ENCODE measurements at regions not wholly inside any gene's neighbourhood (a gene's known extent, or its start where the extent isn't known, plus 50 kb on each side); places are given as distances from the start of the nearest gene placed in this dataset.
A peak's percentile ranks its signal among the peaks of the same experiment; 100 is the strongest.

DNA sequence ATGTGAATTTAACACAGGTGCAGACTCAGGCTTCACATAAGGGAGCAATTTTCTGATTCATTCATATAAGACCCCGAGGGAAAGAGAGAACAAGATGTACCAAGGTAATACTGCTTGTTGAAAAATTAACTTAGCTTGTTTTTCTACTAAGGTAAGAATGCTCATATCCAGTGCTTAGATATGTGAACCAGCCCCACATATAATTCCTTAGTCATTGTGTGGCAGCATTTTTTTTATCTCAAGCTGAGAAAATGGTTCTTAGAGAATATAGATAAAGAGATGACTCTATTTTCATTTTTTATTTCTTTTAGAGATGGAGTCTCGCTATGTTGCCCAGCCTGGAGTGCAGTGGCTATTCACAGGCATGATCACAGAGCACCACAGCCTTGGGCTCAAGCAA is 121.8 kb upstream of the SEM1 start:
- Histone ChIP-seq H4K20me1 (ENCODE audit: insufficient read depth, low read length) (no peaks in the 10 kb centered on the region), H2AFZ (ENCODE audit: low read depth, low read length) (no peak overlapping the region), H3K4me1 (ENCODE audit: insufficient read depth, low read length) (no peaks in the 10 kb centered on the region), H3K4me3 (ENCODE audit: insufficient read depth, low read depth, low read length) (no peak overlapping the region), H3K4me2 (ENCODE audit: low read length) (no peak overlapping the region), H3K27me3 (ENCODE audit: insufficient read depth, low read length) (no peaks in the 10 kb centered on the region), H3K36me3 (ENCODE audit: insufficient read depth, low read length) (no peaks in the 10 kb centered on the region), H3K9ac (ENCODE audit: low read length) (no peak overlapping the region), H3K79me2 (ENCODE audit: insufficient read depth, low read length) (no peaks in the 10 kb centered on the region), H3K9me3 (ENCODE audit: insufficient read depth, low read depth, low read length) (no peaks in the 10 kb centered on the region), H3K27ac (ENCODE audit: low read depth, low read length) (no peak overlapping the region)
- H3K36me3 Mint-ChIP-seq (ENCODE audit: low read depth, unreplicated experiment) = no peaks in the 10 kb centered on the region
- no peak for TF ChIP-seq EZH2 (IDR thresholded peaks at IDR 0.05; ENCODE audit: insufficient read depth, low read length)
- TF ChIP-seq, protein P1, sequence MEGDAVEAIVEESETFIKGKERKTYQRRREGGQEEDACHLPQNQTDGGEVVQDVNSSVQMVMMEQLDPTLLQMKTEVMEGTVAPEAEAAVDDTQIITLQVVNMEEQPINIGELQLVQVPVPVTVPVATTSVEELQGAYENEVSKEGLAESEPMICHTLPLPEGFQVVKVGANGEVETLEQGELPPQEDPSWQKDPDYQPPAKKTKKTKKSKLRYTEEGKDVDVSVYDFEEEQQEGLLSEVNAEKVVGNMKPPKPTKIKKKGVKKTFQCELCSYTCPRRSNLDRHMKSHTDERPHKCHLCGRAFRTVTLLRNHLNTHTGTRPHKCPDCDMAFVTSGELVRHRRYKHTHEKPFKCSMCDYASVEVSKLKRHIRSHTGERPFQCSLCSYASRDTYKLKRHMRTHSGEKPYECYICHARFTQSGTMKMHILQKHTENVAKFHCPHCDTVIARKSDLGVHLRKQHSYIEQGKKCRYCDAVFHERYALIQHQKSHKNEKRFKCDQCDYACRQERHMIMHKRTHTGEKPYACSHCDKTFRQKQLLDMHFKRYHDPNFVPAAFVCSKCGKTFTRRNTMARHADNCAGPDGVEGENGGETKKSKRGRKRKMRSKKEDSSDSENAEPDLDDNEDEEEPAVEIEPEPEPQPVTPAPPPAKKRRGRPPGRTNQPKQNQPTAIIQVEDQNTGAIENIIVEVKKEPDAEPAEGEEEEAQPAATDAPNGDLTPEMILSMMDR (IDR thresholded peaks at IDR 0.05; ENCODE audit: insufficient read depth, low read depth, low read length) = no peak
- H3K4me3 Mint-ChIP-seq (ENCODE audit: unreplicated experiment) = no peak overlapping the region
- no peaks in the 10 kb centered on the region for H3K9me3 Mint-ChIP-seq (ENCODE audit: unreplicated experiment)
- H3K27me3 Mint-ChIP-seq (ENCODE audit: low read depth, unreplicated experiment) = no peaks in the 10 kb centered on the region
- peaks cover 5% of the 10 kb centered on the region for H3K4me1 Mint-ChIP-seq (ENCODE audit: low read depth, unreplicated experiment)
- H3K27ac Mint-ChIP-seq (ENCODE audit: unreplicated experiment) = no peak overlapping the region
- DNase-seq (ENCODE audit: low read depth) (no peak), FAIRE-seq (no peak)

DNA sequence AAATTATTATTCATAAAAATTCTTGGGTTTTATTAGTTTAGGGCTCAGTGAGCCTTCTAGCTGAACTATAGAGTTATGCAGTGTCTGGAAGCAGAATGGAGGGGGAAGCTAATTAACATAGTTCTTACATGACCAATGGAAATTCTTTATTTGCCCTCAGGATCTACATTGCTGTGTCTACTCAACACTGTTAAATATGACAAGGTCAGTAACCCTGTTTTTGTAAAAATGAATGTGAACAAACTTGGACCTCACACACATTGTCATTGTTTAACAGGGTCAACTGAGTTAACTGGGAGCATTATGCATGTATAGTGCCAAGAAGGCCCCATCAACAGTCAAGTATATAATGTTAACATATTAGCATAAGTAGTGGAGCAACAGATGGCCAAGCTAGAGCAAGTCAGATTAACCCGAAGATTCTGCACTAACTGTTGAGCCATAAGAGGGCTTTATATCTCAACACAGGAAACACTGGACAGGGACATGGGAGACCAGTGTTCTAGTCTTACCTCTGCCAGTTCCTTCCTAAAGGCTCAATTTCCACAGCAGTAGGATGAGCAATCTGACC is 122.5 kb upstream of the SEM1 start:
- no peak overlapping the region for H3K27ac Mint-ChIP-seq (ENCODE audit: unreplicated experiment)
- H3K79me2 ChIP-seq (ENCODE audit: insufficient read depth, low read length) = no peaks in the 10 kb centered on the region
- no peaks in the 10 kb centered on the region for H3K9me3 Mint-ChIP-seq (ENCODE audit: unreplicated experiment)
- H3K27ac ChIP-seq (ENCODE audit: low read depth, low read length) = no peak overlapping the region
- TF ChIP-seq EZH2 (IDR thresholded peaks at IDR 0.05; ENCODE audit: insufficient read depth, low read length) = no peak
- TF ChIP-seq, protein P1 (IDR thresholded peaks at IDR 0.05; ENCODE audit: insufficient read depth, low read depth, low read length) = no peak
- H4K20me1 ChIP-seq (ENCODE audit: insufficient read depth, low read length) = no peaks in the 10 kb centered on the region
- H3K4me3 Mint-ChIP-seq (ENCODE audit: unreplicated experiment) = no peak overlapping the region
- DNase-seq (ENCODE audit: low read depth) = no peak
- H3K4me2 ChIP-seq (ENCODE audit: low read length) = no peak overlapping the region
- no peak for FAIRE-seq
- H3K27me3 ChIP-seq (ENCODE audit: insufficient read depth, low read length) = no peaks in the 10 kb centered on the region
- no peaks in the 10 kb centered on the region for H3K4me1 ChIP-seq (ENCODE audit: insufficient read depth, low read length)
- no peaks in the 10 kb centered on the region for H3K36me3 ChIP-seq (ENCODE audit: insufficient read depth, low read length)
- H3K4me3 ChIP-seq (ENCODE audit: insufficient read depth, low read depth, low read length) = no peak overlapping the region
- no peak overlapping the region for H3K9ac ChIP-seq (ENCODE audit: low read length)
- H3K9me3 ChIP-seq (ENCODE audit: insufficient read depth, low read depth, low read length) = no peaks in the 10 kb centered on the region
- H3K36me3 Mint-ChIP-seq (ENCODE audit: low read depth, unreplicated experiment) = no peaks in the 10 kb centered on the region
- no peak overlapping the region for H2AFZ ChIP-seq (ENCODE audit: low read depth, low read length)
- H3K4me1 Mint-ChIP-seq (ENCODE audit: low read depth, unreplicated experiment) = peaks cover 6% of the 10 kb centered on the region
- no peaks in the 10 kb centered on the region for H3K27me3 Mint-ChIP-seq (ENCODE audit: low read depth, unreplicated experiment)

DNA sequence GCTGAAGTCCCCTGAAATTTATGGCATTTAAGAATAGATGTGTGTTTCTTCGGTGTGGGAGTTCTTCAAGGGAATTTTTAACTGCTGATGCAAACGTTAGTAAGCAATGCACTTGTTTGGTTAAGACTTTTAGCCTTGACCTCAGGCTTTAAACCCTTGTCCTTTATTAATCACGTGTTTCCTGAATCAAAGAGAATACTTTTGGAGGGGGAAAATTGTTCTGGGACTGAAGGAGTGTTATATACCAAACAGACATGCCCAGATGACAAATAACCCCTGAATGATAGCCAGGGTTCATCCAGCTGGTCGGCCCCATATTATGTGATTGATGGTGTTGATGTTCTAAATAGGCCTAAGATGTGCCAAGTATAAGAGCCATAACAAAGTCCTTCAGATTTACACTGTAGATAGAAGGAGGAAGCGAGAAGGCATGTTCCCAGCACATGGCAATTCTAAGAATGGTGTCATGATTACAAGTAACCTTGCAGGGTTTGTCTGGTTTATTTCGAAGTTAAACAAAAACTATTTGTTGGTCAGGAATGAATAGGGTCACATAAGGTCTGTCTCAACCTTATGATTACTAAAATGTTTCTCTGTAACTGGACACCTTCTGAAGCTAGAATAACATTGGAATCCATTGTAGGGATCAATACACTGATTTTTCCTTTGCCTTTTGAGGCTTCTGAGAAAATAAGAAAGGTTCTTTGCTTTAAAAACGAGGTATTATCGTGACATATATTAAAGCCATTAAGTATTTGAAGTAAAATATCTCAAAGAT is 124.2 kb upstream of the SEM1 start:
- H3K9ac ChIP-seq (ENCODE audit: low read length) = no peak overlapping the region
- no peaks in the 10 kb centered on the region for H3K4me1 ChIP-seq (ENCODE audit: insufficient read depth, low read length)
- no peak overlapping the region for H3K27ac ChIP-seq (ENCODE audit: low read depth, low read length)
- H3K27ac Mint-ChIP-seq (ENCODE audit: unreplicated experiment) = peak overlapping the region; percentile 22
- H3K4me3 ChIP-seq (ENCODE audit: insufficient read depth, low read depth, low read length) = no peak overlapping the region
- DNase-seq (ENCODE audit: low read depth) (no peak), FAIRE-seq (no peak)
- H2AFZ ChIP-seq (ENCODE audit: low read depth, low read length) = no peak overlapping the region
- TF ChIP-seq, protein P1 (IDR thresholded peaks at IDR 0.05; ENCODE audit: insufficient read depth, low read depth, low read length) = no peak
- TF ChIP-seq EZH2 (IDR thresholded peaks at IDR 0.05; ENCODE audit: insufficient read depth, low read length) = no peak
- no peaks in the 10 kb centered on the region for H3K27me3 Mint-ChIP-seq (ENCODE audit: low read depth, unreplicated experiment)
- H3K9me3 Mint-ChIP-seq (ENCODE audit: unreplicated experiment) = peaks cover 1% of the 10 kb centered on the region
- H3K9me3 ChIP-seq (ENCODE audit: insufficient read depth, low read depth, low read length) = no peaks in the 10 kb centered on the region
- H3K4me2 ChIP-seq (ENCODE audit: low read length) = no peak overlapping the region
- H3K27me3 ChIP-seq (ENCODE audit: insufficient read depth, low read length) = no peaks in the 10 kb centered on the region
- peaks cover 9% of the 10 kb centered on the region for H3K4me1 Mint-ChIP-seq (ENCODE audit: low read depth, unreplicated experiment)
- H3K4me3 Mint-ChIP-seq (ENCODE audit: unreplicated experiment) = no peak overlapping the region
- H4K20me1 ChIP-seq (ENCODE audit: insufficient read depth, low read length) = no peaks in the 10 kb centered on the region
- H3K36me3 Mint-ChIP-seq (ENCODE audit: low read depth, unreplicated experiment) = no peaks in the 10 kb centered on the region
- no peaks in the 10 kb centered on the region for H3K36me3 ChIP-seq (ENCODE audit: insufficient read depth, low read length)
- H3K79me2 ChIP-seq (ENCODE audit: insufficient read depth, low read length) = no peaks in the 10 kb centered on the region
